ENCODE measurements at regions not wholly inside any gene's neighbourhood (a gene's known extent, or its start where the extent isn't known, plus 50 kb on each side); places are given as distances from the start of the nearest gene placed in this dataset.

DNA sequence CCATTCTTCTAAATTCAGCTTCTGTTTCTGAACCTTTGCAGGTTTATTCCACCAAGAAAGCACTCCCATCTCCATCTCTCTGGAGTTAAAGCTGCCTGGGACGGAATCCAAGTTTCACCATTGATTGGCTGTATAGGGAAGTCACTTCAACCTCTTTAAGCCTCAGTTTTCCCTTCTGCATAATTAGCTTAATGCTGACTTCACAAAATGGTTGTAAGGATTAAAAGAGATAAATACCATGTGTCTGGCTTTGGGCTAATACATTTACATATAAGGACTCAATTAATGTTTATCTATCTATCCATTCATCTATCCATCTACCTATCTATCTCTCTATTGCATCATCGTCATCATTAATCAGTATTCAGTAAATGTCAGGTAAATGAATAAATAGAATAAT, 629.6 kb upstream of the MGMT start:
- DNase-seq (ENCODE audit: low read depth in 1 of 2, low spot score in 1 of 2), result no peak

GRCh38 chr10:128839134-128839533, 627.9 kb upstream of the MGMT start:
- DNase-seq (ENCODE audit: low read depth in 1 of 2, low spot score in 1 of 2), result no peak

DNA sequence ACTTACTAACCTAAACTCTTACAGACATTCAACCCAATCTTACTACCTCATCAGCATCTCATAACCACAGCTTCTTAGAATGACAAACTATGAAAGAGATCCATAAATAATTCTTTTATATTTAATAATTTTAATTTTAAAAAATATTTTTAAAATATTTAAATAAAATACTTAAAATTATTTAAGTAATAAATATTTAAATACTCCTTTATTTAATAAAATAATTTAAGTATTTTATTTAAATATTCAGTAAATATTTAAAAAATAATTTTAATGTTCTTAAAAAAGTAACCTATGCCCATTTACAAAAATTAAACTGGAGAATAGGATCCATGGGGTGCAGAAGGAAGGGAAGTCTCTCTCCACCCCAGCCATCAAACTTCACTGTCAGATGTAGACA, 627.3 kb upstream of the MGMT start:
- DNase-seq (ENCODE audit: low read depth in 1 of 2, low spot score in 1 of 2), result no peak

DNA sequence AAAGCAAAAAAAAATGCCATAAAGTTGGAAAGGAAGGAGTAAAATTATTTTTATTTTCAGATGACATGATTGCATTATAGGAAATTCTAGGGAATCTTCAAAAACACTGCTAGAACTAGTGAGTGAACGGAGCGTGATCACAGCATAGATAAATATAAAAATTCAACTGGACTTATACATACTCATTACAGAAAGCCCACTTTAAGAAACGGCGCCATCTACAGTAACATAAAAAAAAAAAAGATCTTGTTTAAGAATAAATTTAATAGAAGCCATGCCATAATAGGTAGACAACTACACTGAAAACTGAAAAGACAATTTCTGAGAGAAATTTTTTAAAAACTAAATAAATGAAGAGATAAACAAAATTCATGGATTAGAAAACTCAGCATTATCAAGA, 623.1 kb upstream of the MGMT start:
- DNase-seq (ENCODE audit: low read depth in 1 of 2, low spot score in 1 of 2), result no peak

GRCh38 chr10:128846927-128847326, 620.1 kb upstream of the MGMT start:
- no peak for DNase-seq (ENCODE audit: low read depth in 1 of 2, low spot score in 1 of 2)

DNA sequence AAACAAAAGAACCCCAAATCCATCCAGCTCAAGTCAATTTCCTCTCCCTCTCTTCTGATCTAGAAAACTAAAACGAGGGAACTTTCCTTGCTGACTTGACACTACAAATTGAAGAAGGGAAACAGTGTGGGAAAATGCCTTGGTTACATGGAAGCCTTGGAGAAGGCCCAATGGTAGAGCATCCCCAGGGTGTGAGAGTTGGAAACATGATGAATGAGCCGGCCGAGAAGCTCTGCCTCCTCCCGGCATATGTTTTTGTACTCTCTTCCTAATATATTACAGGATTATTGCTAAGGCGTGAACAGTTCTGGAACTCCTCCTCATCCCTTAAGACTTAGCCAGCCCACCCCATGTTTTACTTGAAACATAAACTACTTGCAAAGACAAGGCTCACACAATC, 618.2 kb upstream of the MGMT start:
- no peak for DNase-seq (ENCODE audit: low read depth in 1 of 2, low spot score in 1 of 2)

DNA sequence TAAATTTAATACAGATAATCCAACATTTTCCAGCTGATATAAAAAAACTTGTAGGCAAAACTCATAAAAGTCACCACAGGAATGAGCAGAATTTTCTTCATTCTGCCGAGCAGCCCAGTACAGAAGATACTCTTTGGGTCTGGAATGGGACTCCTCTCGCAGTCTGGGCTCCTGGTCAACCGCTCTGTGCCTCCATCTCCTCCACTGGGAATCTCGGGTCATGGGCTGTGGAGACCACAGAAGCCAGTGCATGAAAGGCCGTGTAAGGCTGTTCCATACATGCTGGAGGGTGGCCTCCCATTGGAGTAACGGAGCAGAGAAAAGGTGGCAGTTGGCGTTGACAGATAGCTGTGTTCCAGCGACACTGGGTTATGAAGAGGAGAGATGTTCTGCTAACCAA, 616.4 kb upstream of the MGMT start:
- DNase-seq (ENCODE audit: low read depth in 1 of 2, low spot score in 1 of 2), result no peak

GRCh38 chr10:128851281-128851680, 615.8 kb upstream of the MGMT start:
- DNase-seq (ENCODE audit: low read depth in 1 of 2, low spot score in 1 of 2), result no peak

DNA sequence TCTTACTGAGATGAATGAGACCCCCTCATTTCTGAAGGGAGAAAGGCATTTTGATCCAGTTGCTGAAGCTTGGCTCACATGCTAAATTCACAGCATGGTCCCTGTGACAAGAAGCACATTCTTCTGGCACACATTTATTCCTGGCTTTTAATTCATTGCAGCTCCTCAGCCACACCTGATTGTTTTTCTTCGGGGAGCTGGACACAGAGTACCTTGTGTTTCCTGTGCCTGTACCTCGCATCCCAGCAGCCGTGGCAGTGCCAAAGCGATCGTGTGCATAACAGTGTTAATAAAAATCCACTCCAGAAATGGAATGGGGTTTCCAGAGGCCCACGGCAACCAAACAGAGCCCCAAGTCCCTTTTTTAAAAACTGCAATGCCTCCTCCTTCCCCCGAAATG, 615.3 kb upstream of the MGMT start:
- DNase-seq (ENCODE audit: low read depth in 1 of 2, low spot score in 1 of 2), result no peak

GRCh38 chr10:128852449-128852848, 614.6 kb upstream of the MGMT start:
- DNase-seq (ENCODE audit: low read depth in 1 of 2, low spot score in 1 of 2), result no peak

DNA sequence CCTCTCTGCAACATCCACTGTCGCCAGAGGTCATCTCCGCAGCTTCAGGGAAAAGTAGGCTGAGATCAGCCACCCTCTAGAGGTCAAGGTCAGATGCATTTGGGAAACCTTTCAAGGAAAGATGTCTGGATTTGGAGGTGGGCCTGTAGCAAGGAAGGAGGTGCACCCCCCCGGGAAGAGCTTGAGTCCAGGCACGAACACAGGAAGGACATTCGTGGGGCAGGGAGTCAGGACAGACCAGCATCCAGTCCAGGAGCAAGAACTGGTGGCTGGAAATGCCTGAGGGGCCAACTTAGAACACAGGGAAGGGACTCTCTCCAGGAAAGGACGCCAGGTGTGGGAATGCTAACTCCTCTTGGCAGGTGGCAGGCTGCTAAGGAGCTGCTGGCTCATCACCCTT, 614.1 kb upstream of the MGMT start:
- no peak for DNase-seq (ENCODE audit: low read depth in 1 of 2, low spot score in 1 of 2)

GRCh38 chr10:128853537-128853936, 613.5 kb upstream of the MGMT start:
- DNase-seq (ENCODE audit: low read depth in 1 of 2, low spot score in 1 of 2), result no peak

DNA sequence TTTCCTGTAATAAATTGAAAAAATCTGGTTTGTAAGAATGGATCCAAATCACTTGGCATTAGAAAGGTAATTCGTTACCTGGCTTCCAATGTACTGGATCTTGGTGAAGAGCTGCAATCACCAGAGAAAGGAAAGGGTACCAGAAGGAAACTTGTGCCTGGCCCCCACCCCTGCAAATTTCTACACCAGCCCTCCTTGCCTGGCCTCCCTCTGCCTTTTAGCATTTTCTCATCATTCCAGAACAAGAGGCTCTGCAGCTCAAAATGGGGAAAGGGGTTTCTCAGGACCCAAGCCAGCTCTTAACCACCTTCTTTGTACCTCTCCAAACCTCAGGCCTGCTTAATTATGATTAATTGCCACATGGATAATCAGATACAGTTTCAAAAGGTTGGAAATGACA, 612.8 kb upstream of the MGMT start:
- DNase-seq (ENCODE audit: low read depth in 1 of 2, low spot score in 1 of 2), result no peak

DNA sequence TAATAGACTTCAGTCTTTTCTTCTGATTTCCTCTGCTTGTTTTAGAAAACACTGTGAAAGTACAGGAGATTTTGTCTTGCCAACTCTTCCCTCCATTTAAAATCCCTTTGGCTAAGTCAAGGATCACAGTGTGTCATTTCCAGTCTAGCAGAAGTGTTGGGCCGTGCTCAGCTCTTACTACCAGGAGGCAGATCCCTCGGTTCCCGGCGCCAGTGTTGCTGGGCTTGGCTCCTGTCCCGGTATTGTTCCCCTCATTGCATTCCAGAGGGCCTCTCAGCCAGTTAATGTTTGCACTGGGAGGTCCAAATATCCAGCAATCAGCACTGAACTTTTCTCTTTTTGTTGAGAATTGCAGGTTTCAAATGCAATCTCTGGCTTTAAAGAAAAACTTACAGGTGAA, 612.1 kb upstream of the MGMT start:
- no peak for DNase-seq (ENCODE audit: low read depth in 1 of 2, low spot score in 1 of 2)

DNA sequence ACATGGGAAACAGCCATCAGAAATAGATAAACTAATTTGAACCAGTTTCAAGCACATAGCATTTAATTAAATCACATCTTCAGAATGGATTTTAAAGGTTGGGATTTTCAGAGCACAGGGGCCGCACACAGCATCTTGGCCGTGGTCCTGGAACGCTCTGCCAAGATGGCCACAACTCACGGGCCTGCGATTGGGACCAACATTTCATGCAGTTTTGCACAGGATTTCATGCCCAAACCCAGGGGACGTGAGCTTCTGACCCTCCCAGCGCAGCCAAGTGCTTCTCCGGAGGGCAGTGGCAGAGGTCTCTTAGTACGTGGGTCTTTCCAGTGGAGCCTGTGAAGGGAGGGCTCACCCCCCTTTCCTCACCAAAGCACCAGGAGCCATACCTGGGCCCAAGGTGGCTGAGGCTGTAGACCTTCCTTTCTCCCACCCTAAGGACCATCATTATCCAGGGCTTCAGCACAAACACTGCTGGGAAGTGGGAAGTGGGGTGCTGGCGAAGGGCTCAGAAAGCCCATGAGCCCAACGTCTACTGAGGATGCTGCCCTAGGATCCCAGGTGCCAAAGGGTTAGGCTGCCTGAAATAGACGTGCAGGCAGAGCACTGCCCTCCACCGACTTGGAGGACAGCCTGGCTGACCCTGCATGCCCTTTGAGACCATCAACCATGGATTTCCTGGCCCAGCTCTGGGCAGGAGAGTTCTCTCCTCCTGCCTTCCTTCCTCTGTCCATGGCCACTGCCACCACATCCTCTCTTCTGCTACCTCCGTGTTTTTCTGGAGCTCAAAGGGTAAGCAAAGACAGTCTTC, 611.2 kb upstream of the MGMT start:
- no peak for DNase-seq (ENCODE audit: low read depth in 1 of 2, low spot score in 1 of 2)

DNA sequence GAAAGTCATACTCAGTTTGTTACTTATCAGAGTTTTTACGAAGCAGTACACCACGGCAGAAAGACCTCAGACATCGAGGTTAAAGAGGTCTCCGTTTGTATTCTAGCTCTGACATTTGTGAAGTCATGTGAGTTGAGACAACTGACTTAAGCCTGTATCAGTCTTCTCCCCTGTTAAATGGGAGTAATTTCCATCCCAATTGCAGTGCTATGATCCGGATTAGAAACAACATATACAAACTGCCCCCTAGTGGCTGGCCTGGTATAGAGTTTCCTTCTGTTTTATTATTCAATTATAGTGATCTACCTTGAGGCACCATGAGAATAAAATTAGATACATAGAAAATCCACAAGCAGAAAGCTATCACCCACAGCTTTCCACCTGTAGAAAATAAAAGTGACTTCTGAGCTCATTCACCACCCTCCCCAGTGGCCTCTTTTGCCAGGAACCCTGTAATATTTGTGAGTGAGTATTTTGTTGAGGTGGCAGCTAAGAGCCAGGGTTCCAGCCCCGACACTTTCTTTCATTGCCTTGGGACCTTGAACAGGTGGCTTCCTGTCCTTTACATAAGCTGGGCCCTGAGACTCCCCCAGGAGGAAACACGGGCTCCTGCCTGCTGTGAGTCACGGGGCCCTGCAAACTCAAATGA, 607.2 kb upstream of the MGMT start:
- no peak for DNase-seq (ENCODE audit: low read depth in 1 of 2, low spot score in 1 of 2)

- DNase-seq (ENCODE audit: low read depth in 1 of 2, low spot score in 1 of 2), result no peak
Measured at GRCh38 chr10:128860574-128860973, 606.5 kb upstream of the MGMT start.

DNA sequence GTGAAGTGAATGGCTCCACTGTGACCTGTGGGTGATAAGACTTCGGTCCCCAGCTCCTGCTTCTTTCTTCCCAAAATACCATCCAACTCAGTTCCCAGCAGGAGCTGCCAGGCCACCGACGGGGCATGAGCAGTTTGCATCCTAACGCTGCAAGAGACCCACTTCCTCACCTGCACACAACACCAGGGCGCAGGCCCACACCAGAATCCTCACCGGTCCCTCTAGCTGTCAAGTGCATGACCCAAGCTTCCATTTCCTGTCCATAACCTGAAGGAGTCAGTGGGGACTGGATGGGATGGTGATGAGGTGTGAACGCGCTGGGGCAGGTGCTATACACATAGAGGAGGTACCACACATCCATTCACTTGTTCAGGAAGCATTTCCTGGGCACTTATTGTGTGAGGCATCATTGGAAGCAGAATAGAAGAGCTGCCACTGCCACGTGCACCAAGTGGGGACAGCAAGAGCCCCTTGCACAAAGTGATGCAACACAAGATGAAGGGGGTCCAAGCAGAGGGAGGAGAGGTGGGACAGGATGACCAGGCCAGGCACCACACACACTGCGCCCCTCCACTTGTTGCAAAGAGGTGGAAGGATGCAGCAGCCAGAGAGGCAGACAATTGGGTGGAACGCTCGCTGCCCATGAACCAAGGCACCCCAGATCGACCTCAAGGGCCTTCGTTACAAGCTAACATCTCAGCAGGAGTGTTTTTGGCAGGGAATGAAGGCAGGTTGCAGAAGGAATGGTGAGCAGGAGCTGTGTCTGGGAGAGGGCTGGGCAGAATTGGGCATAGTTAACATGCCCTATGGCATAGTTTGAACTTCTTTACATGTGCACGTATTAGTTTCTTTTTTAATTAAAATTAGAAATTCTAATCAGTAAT, 605.8 kb upstream of the MGMT start:
- DNase-seq (ENCODE audit: low read depth in 1 of 2, low spot score in 1 of 2), result no peak

- DNase-seq (ENCODE audit: low read depth in 1 of 2, low spot score in 1 of 2), result no peak
Measured at GRCh38 chr10:128863411-128863810, 603.6 kb upstream of the MGMT start.

DNA sequence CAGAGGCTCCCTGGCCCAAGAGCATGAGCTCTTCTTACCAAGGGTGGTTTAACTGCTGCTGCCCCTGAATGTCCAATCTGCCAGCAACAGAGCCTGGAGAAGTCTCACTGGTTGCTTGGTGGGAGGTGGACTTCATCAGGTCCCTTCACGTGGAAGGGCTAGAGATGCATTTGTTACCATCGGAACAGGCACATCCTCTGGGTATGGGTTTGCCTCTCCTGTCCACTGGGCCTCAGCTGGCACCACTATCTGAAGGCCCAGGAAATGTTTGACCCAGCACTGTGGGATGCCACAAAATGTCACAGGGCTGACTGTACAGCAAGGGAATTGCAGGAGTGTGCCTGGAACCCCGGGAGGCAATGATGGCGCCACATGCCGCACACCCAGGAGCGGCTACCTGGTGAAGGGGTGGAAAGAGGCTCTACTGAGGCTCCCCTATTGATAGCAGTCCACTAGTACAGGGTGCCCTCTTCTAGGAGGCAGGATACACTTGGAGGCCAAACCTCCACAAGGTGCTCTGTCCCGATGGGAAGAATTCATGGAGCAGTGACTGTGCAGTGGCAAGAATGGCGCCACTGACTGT, 603.1 kb upstream of the MGMT start:
- DNase-seq (ENCODE audit: low read depth in 1 of 2, low spot score in 1 of 2), result no peak

DNA sequence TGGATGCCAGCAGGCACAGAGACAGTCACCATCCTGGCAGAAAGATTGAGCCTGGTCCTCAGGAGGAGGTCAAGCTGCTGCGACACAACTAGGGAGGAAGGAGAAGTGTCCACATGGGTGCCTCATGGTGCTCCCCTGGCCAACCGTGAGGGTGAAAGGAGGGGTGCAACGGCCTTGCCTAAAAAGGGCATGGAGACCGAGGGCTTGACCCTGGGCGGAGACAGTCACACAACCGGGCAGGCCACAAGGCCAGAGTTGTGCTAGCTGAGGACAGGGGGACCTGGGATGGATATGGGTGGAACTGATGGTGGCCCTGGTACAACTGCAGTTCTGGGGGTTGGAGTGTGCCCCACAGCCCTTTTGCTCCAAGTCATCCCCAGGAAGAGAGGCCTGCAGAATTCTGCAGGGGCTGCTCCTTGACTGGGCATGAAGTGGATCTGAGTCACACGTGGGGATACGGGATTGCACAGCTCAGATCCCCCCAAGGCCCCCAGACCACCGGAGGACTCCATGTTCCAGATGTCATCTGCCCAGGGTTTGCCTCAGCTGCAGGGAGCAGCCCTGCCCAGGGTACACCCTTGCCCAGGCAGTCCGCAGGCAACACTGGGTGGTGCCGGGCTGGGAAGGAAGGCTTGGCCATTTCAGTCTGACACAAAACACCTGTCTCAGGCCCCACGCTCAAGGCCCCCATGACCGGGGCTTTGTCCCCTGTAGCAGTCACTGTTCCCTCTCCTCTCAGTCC, 602.3 kb upstream of the MGMT start:
- no peak for DNase-seq (ENCODE audit: low read depth in 1 of 2, low spot score in 1 of 2)
